HG03108 (cell line): ENCODE measurements at regions not wholly inside any gene's neighbourhood (a gene's known extent, or its start where the extent isn't known, plus 50 kb on each side); places are given as distances from the start of the nearest gene placed in this dataset.
"Not testable (repeated sequence)": the region's sequence is repeated elsewhere in the genome, so short reads cannot be mapped to it uniquely, and the experiment has no call there.

ENCODE experiments used
- ATAC-seq: cut with Tn5 transposase; IDR thresholded peaks from one replicate; pipeline ENCODE4 v1.9.1; 2021; ENCODE audit warnings: moderate library complexity; ENCODE audit not compliant: unreplicated experiment

DNA sequence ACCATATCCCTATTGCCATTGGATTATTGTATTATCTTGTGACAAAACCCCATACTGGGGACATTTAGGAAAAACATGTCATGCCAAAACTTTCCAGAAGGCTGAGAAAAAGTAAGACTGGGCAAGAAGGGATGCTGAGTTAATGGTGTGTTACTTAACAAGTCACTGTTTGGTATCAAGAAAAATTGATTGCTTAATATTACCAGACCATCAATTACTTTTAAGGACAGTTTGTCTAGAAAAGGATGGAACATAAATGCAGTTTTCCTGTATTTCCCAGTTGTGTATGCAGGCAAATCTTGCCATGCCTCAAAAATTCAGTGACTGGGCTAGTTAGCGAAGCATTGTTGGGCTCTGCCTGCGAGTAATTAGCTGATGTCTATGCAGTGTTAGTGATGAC lies 705.6 kb upstream of the MIR17HG start:
- no peak for ATAC-seq

DNA sequence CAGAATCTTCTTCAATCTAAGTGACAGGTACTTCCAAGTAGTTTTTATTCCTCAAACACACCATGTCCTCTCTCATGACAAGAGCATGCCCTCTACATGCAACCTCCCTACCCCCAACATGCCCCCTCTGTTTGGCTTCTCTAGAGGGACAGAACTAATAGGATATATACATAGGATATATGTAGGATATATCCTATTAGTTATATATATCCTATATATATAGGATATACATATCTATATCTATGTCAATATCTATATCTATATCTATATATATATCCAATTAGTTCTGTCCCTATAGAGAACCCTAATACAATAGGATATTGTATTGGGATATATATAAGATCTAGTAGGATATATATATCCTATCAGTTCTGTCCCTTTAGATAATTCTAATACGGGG lies 701.9 kb upstream of the MIR17HG start:
- ATAC-seq: no peak

GRCh38 chr13:90648497-90648896 lies 699.0 kb upstream of the MIR17HG start:
- no peak for ATAC-seq

- no peak for ATAC-seq
Observed at GRCh38 chr13:90652036-90652435, 695.5 kb upstream of the MIR17HG start.

DNA sequence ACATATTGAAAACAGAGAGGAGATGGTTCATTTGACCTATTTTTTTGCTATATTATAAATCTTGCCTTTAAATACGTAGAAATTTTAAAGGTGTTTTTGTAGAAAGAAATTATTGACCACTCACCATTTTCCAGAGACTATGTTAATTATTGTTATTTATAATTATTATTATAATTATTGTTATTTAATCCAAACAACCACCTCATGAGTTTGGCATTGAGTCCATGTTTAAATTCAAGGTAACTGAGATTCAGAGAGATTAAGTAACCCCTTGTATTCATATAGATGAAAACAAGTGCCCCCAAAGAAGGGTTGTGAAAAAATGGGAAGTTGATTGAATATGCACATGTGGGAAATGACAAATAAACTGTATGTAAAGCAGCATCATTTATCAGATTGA lies 692.5 kb upstream of the MIR17HG start:
- ATAC-seq: no peak

- ATAC-seq: not testable (repeated sequence)
Observed at GRCh38 chr13:90664200-90664599, 683.3 kb upstream of the MIR17HG start.

- no peak for ATAC-seq
Observed at GRCh38 chr13:90673746-90674145, 673.7 kb upstream of the MIR17HG start.

DNA sequence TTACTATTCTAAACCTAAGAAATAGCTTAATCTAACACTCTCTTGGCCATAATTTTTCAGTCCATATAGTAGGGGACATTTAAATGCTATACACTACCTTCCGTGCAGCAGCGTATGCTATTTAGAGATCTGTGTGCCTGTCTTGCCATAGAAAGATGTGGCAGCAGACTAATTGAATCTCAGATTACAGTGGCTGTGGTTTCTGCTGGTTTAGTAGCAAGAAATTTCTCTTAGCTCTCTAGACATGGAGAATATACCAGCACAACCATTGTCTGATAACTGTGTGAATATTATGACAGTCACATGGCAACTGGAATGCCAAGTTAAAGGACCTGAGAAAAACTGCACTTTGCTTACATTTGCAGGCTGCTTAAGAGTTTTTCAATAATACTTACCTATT lies 672.4 kb upstream of the MIR17HG start:
- ATAC-seq: no peak

DNA sequence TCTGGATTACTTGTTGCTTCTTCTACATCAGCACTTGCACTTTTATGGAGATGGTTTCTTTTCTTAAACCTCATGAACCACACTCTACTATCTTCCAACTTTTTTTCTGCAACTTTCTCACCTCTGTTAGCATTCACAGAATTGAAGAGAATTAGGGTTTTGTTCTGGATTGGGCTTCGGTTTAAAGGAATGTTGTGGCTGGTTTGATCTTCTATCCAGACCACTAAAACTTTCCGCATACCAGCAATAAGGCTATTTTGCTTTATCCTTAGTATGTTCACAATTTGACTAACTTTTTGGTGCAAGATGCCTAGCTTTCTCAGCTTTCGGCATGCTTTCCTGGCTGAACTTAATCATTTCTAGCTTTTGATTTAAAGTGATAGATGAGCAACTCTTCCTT lies 666.7 kb upstream of the MIR17HG start:
- no peak for ATAC-seq

DNA sequence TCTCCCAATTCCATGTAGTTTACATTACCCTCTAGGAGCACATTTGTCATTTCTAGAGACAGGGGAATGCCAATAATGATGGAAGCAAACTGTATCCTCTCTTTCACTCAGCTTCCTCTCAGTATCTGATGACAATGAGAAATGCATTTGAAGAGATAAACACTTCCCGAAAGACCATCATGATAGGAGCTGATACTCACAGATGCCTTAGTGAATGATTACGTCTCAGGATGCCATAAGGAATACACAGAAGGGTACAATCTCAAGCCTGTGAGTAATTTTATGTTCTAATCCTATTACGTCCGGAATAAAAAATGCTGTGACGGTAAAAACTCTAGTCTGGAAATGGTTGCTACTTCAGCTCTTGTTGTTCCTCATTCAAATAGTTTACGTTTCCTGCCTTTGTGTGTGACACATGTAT lies 663.8 kb upstream of the MIR17HG start:
- no peak for ATAC-seq

DNA sequence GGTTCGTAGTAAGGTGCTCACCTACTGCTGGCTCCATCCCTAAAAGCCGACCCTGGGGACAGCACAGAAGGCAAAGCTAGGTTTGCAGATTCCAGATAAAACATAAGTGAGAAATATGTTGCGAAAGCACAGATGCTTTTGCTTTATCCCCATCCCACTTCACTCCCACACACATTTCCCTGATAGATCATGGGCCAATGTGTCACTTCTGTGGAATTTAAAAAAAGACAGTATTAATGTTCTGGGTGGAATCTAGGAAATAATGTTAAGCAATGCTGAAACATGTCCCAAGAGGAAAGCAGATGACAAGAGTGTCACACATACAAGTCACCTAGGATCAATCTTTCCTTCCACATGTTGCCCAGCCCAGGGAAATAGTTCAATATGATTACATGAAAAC lies 661.0 kb upstream of the MIR17HG start:
- ATAC-seq: no peak

DNA sequence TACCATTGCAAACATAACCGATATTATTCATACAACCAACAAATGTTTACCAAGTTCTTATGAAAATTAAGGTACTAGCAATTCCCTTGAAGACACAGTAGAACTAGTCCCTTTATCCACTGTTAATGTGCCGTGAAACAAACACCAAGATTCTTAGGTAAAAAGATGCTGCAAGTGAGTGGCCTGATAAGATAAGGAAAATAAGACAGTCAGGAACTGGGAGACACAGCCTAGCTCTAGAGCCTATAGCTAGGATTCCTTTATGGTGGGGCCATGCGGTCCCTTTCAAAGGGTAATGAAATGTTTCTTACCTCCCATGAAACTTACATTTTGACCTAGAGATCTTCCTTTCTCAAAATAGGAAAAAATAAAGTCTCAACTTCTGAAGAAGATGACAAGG lies 658.4 kb upstream of the MIR17HG start:
- no peak for ATAC-seq

GRCh38 chr13:90690458-90691080 lies 656.9 kb upstream of the MIR17HG start:
- no peak for ATAC-seq

GRCh38 chr13:90696254-90696653 lies 651.2 kb upstream of the MIR17HG start:
- ATAC-seq: no peak

- no peak for ATAC-seq
Observed at GRCh38 chr13:90696656-90697055, 650.8 kb upstream of the MIR17HG start.

DNA sequence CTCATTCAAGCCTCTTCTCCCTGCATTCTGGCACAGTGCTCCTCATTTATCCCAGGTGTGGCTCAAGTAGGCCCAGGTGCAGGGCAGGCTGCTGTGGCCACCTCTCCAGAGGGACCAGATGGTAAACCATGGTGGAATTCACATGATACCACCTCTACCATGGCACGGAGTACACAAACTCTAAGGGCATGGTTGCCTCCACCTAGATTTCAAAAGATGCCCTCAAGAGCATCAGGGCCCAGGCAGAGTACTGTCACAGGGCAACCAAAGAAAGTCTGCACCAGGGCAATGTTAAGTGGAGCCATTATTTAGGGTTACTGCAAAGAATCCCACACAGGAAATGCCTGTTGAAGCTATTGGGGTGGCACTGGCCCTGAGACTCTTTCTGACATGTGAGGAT lies 647.1 kb upstream of the MIR17HG start:
- ATAC-seq: no peak

DNA sequence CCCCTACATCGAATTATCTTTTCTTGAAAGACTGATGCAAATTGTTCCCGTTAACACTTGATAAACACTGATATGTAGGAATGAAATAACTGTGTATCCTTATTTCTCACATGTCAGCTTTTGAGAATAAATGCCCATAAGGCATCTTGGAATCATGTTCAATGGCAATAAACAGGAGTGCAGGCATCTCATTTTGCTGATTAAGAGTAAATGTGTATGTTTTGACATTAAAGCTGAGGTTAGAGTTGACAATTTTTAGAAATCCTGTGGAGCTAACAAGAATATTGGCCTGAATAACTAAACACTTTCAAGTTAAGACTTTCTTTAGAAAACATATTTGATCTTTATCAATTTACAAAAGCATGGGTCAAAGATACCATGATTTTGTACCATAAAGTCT lies 646.2 kb upstream of the MIR17HG start:
- no peak for ATAC-seq

GRCh38 chr13:90702050-90702449 lies 645.4 kb upstream of the MIR17HG start:
- no peak for ATAC-seq

- no peak for ATAC-seq
Observed at GRCh38 chr13:90706631-90707030, 640.9 kb upstream of the MIR17HG start.

DNA sequence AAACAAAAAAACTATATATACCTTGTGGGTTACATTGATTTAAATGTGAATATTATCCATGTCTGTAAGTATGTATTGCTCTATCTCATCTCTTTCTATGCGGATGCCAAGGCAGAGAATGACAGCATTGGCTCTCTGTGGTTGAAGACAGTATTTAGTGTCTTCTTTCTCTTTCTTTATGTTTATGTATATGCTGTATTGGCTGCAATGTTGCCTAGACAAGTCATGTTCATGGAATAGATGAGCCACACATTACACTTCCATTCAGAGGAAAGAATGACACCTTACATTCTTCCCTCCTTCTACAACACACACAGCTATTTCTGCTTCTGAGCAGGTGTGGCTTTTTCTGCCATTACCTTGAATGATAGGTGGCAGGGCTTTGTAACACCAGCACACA lies 639.4 kb upstream of the MIR17HG start:
- no peak for ATAC-seq

DNA sequence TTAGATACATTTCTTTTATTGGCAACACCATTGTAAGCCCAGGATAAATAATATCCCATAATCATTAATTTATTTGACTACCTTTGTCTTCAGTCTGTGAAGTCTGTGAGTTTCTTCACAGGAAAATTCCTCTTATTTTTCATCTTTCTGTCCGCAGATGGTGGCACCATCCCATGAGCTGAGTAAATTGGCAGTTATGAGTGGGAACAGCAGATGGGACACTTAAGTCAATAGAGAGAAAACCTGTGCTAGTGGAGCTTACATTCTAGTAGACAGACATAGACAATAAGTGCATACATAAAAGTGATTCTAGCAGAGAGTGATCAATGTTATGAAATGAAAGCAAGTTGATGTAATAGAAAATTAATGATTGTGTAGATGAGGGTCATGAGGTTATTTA lies 638.2 kb upstream of the MIR17HG start:
- no peak for ATAC-seq

- ATAC-seq: no peak
Observed at GRCh38 chr13:90710164-90710759, 637.2 kb upstream of the MIR17HG start.
